ENCODE measurements at regions not wholly inside any gene's neighbourhood (a gene's known extent, or its start where the extent isn't known, plus 50 kb on each side); places are given as distances from the start of the nearest gene placed in this dataset.

GRCh38 chr21:19621837-19622496, 1218.4 kb upstream of the TMPRSS15 start:
- DNase-seq (ENCODE audit: low read depth in 2 of 2), result no peak

GRCh38 chr21:19640964-19641363, 1237.4 kb upstream of the TMPRSS15 start:
- no peak for DNase-seq (ENCODE audit: low read depth in 2 of 2)

- no peak for DNase-seq (ENCODE audit: low read depth in 2 of 2)
Observed at GRCh38 chr21:19648391-19648790, 1244.8 kb upstream of the TMPRSS15 start.

- no peak for DNase-seq (ENCODE audit: low read depth in 2 of 2)
Observed at GRCh38 chr21:19683492-19683891, 1279.9 kb upstream of the TMPRSS15 start.

GRCh38 chr21:19684328-19684727, 1280.7 kb upstream of the TMPRSS15 start:
- no peak for DNase-seq (ENCODE audit: low read depth in 2 of 2)

GRCh38 chr21:19692231-19692630, 1288.6 kb upstream of the TMPRSS15 start:
- DNase-seq (ENCODE audit: low read depth in 2 of 2), result no peak

GRCh38 chr21:19695796-19696195, 1292.2 kb upstream of the TMPRSS15 start:
- no peak for DNase-seq (ENCODE audit: low read depth in 2 of 2)

- DNase-seq (ENCODE audit: low read depth in 2 of 2), result no peak
Observed at GRCh38 chr21:19700476-19700875, 1296.9 kb upstream of the TMPRSS15 start.

- no peak for DNase-seq (ENCODE audit: low read depth in 2 of 2)
Observed at GRCh38 chr21:19702726-19703125, 1295.5 kb upstream of the NCAM2 start.

GRCh38 chr21:19704832-19705231, 1293.4 kb upstream of the NCAM2 start:
- no peak for DNase-seq (ENCODE audit: low read depth in 2 of 2)

GRCh38 chr21:19712441-19712840, 1285.8 kb upstream of the NCAM2 start:
- DNase-seq (ENCODE audit: low read depth in 2 of 2), result no peak

- no peak for DNase-seq (ENCODE audit: low read depth in 2 of 2)
Observed at GRCh38 chr21:19713313-19713712, 1284.9 kb upstream of the NCAM2 start.

- no peak for DNase-seq (ENCODE audit: low read depth in 2 of 2)
Observed at GRCh38 chr21:19724081-19724480, 1274.1 kb upstream of the NCAM2 start.

- DNase-seq (ENCODE audit: low read depth in 2 of 2), result no peak
Observed at GRCh38 chr21:19731251-19731650, 1267.0 kb upstream of the NCAM2 start.

GRCh38 chr21:19759836-19760235, 1238.4 kb upstream of the NCAM2 start:
- no peak for DNase-seq (ENCODE audit: low read depth in 2 of 2)

GRCh38 chr21:19767546-19767945, 1230.7 kb upstream of the NCAM2 start:
- DNase-seq (ENCODE audit: low read depth in 2 of 2), result no peak

- no peak for DNase-seq (ENCODE audit: low read depth in 2 of 2)
Observed at GRCh38 chr21:19771881-19772280, 1226.3 kb upstream of the NCAM2 start.

GRCh38 chr21:19776076-19776475, 1222.1 kb upstream of the NCAM2 start:
- DNase-seq (ENCODE audit: low read depth in 2 of 2), result no peak

- DNase-seq (ENCODE audit: low read depth in 2 of 2), result no peak
Observed at GRCh38 chr21:19781881-19782652, 1216.1 kb upstream of the NCAM2 start.

- no peak for DNase-seq (ENCODE audit: low read depth in 2 of 2)
Observed at GRCh38 chr21:19785941-19786340, 1212.3 kb upstream of the NCAM2 start.

- DNase-seq (ENCODE audit: low read depth in 2 of 2), result no peak
Observed at GRCh38 chr21:19792004-19792403, 1206.2 kb upstream of the NCAM2 start.

GRCh38 chr21:19807201-19807600, 1191.0 kb upstream of the NCAM2 start:
- DNase-seq (ENCODE audit: low read depth in 2 of 2), result no peak

GRCh38 chr21:19810779-19811178, 1187.4 kb upstream of the NCAM2 start:
- DNase-seq (ENCODE audit: low read depth in 2 of 2), result no peak

All from stimulated activated CD8-positive, alpha-beta memory T cell treated with anti-CD3 and anti-CD28 coated beads, Interleukin-7, amount 100 ng/mL, for 4 hours (primary cell).